H1 (cell line): ENCODE measurements at regions not wholly inside any gene's neighbourhood (a gene's known extent, or its start where the extent isn't known, plus 50 kb on each side); places are given as distances from the start of the nearest gene placed in this dataset.

ENCODE experiments used
- CEBPB ChIP-seq: IDR thresholded peaks from 2 replicates; pipeline ENCODE4 v1.6.1; 2012; ENCODE audit warnings: low read depth, low read length
- GABPA ChIP-seq: IDR thresholded peaks from 2 replicates; pipeline ENCODE4 v1.6.1; 2011; ENCODE audit warnings: mild to moderate bottlenecking, low read length, moderate library complexity, borderline replicate concordance; ENCODE audit not compliant: insufficient read depth
- RFX5 ChIP-seq: IDR thresholded peaks from 2 replicates; pipeline ENCODE4 v1.6.1; 2011; ENCODE audit warnings: low read depth, low read length, improper control_type of control experiment, borderline replicate concordance
- TEAD4 ChIP-seq: IDR thresholded peaks from 2 replicates; pipeline ENCODE4 v1.6.1; 2012; ENCODE audit warnings: low read depth, low read length, inconsistent platforms, mixed read lengths

DNA sequence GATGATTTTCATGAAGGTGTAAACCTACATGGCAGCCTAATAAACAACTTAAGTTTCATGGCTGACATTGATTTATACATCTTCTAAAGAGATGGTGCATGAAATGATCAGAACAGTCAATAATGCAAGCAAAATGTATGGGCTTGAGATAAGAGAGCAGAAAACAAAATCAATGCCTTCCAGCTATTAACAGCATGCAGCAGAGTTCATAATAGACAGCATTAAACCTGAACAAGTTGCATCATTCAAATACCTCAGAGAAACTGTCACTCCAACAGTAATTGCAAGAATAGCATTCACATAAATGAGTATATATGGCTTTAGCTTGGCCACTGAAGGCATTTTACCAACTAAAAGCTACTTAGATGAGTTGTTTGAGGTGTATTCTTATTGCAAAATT is 319.6 kb upstream of the ARID1B start (continued):
- TF ChIP-seq GABPA = no peak
- TF ChIP-seq CEBPB = no peak
- TF ChIP-seq TEAD4 = no peak
- TF ChIP-seq RFX5 = no peak
